ENCODE measurements at regions not wholly inside any gene's neighbourhood (a gene's known extent, or its start where the extent isn't known, plus 50 kb on each side); places are given as distances from the start of the nearest gene placed in this dataset.

DNA sequence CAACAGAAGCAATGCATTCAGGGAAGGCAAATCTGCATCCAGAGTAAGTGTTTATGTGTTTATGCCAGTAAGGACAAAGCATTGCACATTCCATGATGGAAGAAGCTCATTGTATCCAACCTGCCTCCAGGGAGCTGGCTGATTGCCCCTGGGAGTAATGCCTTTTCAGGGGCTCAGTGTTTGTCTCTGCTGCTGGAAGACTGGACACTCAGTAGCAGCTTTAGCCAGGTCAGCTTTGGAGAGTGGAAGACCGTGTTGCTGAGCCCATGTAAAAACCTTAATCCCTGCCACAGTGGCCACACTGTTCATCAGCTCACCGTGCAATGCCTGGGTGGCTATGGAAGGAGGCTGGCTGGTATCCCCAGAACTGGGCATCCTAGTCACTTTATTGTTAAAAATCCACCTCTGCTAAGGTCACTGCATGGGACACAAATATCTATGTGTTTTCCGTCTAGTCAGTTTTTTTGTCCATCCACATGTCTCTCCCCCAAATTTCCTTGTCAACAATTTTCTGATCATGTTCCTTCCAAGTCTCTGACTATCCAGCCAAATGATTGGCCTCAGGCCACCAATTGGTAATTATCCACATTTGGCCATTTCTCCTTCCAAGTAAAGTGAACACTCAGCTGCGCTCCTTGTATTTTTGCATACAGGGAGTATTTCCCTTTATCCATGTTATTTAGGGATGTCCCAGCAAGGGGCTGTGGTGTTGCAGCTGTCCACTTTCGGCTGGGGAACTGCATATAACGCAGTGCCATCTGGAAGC is 2044.5 kb upstream of the AGA start:
- no peaks in the 10 kb centered on the region for H3K4me1 ChIP-seq (ENCODE audit: control insufficient read depth, insufficient read depth, low read length)
- no peak overlapping the region for H3K4me2 ChIP-seq (ENCODE audit: low read length)
- H3K36me3 ChIP-seq (ENCODE audit: insufficient read depth, low read length), result no peaks in the 10 kb centered on the region
- H3K9ac ChIP-seq (ENCODE audit: low read depth, low read length), result no peak overlapping the region
- no peak overlapping the region for H3K4me3 ChIP-seq (ENCODE audit: low read length)
- no peaks in the 10 kb centered on the region for H3K27me3 ChIP-seq (ENCODE audit: control insufficient read depth, insufficient read depth, low read length)
- peaks cover 8% of the 10 kb centered on the region for H3K9me3 ChIP-seq (replicated peaks; ENCODE audit: low read length)

DNA sequence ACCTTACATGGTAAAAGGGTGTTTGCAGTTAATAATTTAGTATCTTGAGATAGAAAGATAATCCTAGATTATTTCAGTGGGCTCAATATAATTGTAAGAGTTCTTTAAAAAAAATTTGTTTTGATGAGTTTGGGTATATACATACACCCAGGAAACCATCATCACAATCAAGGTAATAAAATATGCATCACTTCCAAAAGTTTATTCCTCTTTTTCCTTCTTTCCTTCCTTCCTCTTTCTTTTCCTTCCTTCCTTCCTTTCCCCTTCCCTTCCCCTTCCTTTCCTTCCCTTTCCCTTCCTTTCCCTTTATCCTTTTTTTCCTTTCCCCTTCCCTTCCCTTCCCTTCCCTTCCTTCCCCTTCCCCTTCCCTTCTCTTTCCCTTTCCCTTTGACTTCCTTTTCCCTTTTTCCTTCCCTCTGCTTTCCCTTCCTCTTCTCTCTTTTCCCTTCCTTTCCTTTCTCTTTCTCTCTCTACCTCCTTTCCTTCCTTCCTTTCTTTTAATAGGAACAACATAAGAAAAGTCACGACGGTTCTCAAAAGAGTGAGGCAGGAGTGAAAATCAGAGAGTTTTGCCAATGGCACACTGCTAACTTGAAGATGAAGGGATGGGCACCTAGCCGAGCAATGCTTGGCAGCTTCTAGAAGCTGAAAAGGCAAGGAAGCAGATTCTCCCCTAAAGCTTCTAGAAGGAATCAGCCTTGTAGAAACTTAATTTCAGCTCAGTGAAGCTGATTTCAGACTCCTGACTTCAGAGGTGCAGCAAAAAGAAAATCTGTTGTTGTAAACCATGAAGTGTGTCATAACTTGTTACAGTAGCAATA is 2050.2 kb upstream of the AGA start:
- H3K4me2 ChIP-seq (ENCODE audit: low read length), result no peak overlapping the region
- H3K4me3 ChIP-seq (ENCODE audit: low read length), result no peak overlapping the region
- H3K36me3 ChIP-seq (ENCODE audit: insufficient read depth, low read length), result no peaks in the 10 kb centered on the region
- no peaks in the 10 kb centered on the region for H3K9me3 ChIP-seq (replicated peaks; ENCODE audit: low read length)
- no peaks in the 10 kb centered on the region for H3K27me3 ChIP-seq (ENCODE audit: control insufficient read depth, insufficient read depth, low read length)
- no peak overlapping the region for H3K9ac ChIP-seq (ENCODE audit: low read depth, low read length)
- no peaks in the 10 kb centered on the region for H3K4me1 ChIP-seq (ENCODE audit: control insufficient read depth, insufficient read depth, low read length)

DNA sequence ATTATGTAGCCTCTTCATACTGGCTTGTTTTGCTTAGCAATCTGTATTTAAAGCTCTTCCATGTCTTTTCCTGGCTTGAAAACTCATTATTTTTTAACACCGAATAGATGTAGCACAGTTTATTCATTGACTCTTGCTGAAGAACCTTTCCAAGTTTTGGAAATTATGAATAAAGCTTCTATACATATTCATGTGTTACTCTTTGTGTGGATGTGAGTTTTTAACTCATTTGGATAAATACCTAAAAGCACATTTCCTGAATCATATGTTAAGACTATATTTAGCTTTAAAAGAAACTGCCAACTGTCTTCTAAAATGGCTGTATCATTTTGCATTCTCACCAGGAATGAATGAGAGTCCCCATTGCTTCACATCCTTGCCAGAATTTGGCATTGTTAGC is 2061.7 kb upstream of the AGA start:
- H3K4me1 ChIP-seq (ENCODE audit: control insufficient read depth, insufficient read depth, low read length), result no peaks in the 10 kb centered on the region
- H3K4me2 ChIP-seq (ENCODE audit: low read length), result no peak overlapping the region
- H3K36me3 ChIP-seq (ENCODE audit: insufficient read depth, low read length), result no peaks in the 10 kb centered on the region
- peaks cover 9% of the 10 kb centered on the region for H3K9me3 ChIP-seq (replicated peaks; ENCODE audit: low read length)
- H3K27me3 ChIP-seq (ENCODE audit: control insufficient read depth, insufficient read depth, low read length), result no peaks in the 10 kb centered on the region
- no peak overlapping the region for H3K4me3 ChIP-seq (ENCODE audit: low read length)
- no peak overlapping the region for H3K9ac ChIP-seq (ENCODE audit: low read depth, low read length)

DNA sequence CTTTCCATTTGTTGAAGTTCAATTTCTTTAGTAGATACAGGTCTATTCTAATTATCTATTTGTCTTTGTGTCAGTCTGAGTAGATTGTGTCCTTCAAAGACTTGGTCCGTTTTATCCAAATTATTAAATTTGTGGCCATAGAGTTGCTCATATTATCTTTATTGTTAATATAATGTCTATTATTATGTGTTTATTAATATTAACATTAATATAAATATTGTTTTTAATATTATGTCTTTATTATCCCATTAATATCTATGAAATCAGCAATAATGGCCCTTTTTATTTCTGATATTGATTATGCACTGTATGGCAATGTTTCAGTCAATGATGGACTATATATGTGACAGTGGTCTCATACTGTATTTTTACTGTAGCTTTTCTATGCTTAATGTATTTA is 2067.3 kb upstream of the AGA start:
- H3K4me2 ChIP-seq (ENCODE audit: low read length), result no peak overlapping the region
- H3K27me3 ChIP-seq (ENCODE audit: control insufficient read depth, insufficient read depth, low read length), result no peaks in the 10 kb centered on the region
- H3K9ac ChIP-seq (ENCODE audit: low read depth, low read length), result no peak overlapping the region
- H3K36me3 ChIP-seq (ENCODE audit: insufficient read depth, low read length), result no peaks in the 10 kb centered on the region
- no peak overlapping the region for H3K4me3 ChIP-seq (ENCODE audit: low read length)
- peaks cover 9% of the 10 kb centered on the region for H3K9me3 ChIP-seq (replicated peaks; ENCODE audit: low read length)
- no peaks in the 10 kb centered on the region for H3K4me1 ChIP-seq (ENCODE audit: control insufficient read depth, insufficient read depth, low read length)

DNA sequence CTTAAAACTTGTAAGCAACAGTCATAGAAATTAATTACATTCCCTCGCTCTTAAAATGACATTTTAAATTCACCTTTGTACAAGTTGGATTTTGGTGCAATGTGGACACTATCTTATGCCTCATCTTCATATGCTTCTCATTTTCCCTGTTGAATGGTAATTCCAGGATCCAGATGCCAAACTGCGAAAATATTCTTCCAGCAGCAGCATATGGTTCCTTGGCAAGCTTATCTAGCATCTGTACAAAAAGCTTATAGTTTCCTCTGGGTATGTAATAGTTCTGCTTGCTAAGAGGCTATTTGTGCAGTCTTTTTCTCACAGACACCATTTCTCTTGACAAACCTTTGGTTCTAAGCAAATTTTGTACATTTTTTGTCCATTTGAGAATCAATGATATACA is 2079.7 kb upstream of the AGA start:
- peaks cover 2% of the 10 kb centered on the region for H3K9me3 ChIP-seq (replicated peaks; ENCODE audit: low read length)

DNA sequence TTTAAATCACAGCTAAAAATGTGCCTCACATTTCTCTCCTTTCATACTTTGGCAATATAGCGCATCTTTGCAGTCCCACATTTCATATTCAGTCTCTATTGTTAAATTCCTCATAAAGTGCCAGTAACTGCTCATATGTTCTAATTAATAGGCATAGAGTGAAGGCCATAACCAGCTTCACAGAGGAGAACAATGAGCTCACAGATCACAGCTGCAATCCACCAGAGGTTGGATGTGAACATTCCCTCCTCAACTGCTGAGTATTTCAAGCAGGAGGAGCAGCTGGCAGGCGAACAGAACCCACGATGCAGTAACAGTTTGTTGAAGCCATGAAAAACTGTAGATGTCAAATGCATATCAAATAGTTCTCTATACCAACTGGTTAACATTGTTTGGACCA is 2088.7 kb upstream of the AGA start:
- Histone ChIP-seq H3K4me3 (ENCODE audit: low read length) (no peak overlapping the region), H3K4me2 (ENCODE audit: low read length) (no peak overlapping the region), H3K9me3 (replicated peaks; ENCODE audit: low read length) (peaks cover 8% of the 10 kb centered on the region)

More for the DNA sequence above, 2079.7 kb upstream of the AGA start:
- Histone ChIP-seq H3K4me1 (ENCODE audit: control insufficient read depth, insufficient read depth, low read length) (no peaks in the 10 kb centered on the region), H3K36me3 (ENCODE audit: insufficient read depth, low read length) (no peaks in the 10 kb centered on the region), H3K4me2 (ENCODE audit: low read length) (no peak overlapping the region), H3K27me3 (ENCODE audit: control insufficient read depth, insufficient read depth, low read length) (no peaks in the 10 kb centered on the region), H3K9ac (ENCODE audit: low read depth, low read length) (no peak overlapping the region), H3K4me3 (ENCODE audit: low read length) (no peak overlapping the region)

DNA sequence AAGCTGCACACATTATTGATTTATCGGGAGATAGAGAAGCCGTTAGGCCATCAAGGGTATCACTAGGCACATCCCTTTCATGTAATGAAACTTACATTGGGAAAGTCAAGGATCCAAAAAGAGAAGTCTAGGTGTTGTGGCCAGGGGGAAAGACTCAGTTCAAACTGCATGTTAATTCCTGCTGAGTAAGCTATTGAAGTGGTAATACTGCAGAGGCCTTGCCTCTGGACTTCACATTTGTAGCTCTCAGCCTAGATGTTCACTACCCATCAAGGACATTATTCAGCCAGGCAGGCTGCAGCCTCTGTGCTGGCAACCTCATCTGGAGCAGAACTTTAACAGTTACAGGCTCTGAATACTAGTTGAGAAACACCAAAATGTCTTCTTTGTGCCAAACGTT is 2094.5 kb upstream of the AGA start:
- H3K4me2 ChIP-seq (ENCODE audit: low read length), result no peak overlapping the region
- no peak overlapping the region for H3K9ac ChIP-seq (ENCODE audit: low read depth, low read length)
- H3K9me3 ChIP-seq (replicated peaks; ENCODE audit: low read length), result peaks cover 5% of the 10 kb centered on the region
- no peaks in the 10 kb centered on the region for H3K36me3 ChIP-seq (ENCODE audit: insufficient read depth, low read length)
- H3K4me1 ChIP-seq (ENCODE audit: control insufficient read depth, insufficient read depth, low read length), result no peaks in the 10 kb centered on the region
- H3K4me3 ChIP-seq (ENCODE audit: low read length), result no peak overlapping the region
- no peaks in the 10 kb centered on the region for H3K27me3 ChIP-seq (ENCODE audit: control insufficient read depth, insufficient read depth, low read length)

More for the DNA sequence above, 2088.7 kb upstream of the AGA start:
- Histone ChIP-seq H3K9ac (ENCODE audit: low read depth, low read length) (no peak overlapping the region), H3K27me3 (ENCODE audit: control insufficient read depth, insufficient read depth, low read length) (no peaks in the 10 kb centered on the region), H3K4me1 (ENCODE audit: control insufficient read depth, insufficient read depth, low read length) (no peaks in the 10 kb centered on the region), H3K36me3 (ENCODE audit: insufficient read depth, low read length) (no peaks in the 10 kb centered on the region)

DNA sequence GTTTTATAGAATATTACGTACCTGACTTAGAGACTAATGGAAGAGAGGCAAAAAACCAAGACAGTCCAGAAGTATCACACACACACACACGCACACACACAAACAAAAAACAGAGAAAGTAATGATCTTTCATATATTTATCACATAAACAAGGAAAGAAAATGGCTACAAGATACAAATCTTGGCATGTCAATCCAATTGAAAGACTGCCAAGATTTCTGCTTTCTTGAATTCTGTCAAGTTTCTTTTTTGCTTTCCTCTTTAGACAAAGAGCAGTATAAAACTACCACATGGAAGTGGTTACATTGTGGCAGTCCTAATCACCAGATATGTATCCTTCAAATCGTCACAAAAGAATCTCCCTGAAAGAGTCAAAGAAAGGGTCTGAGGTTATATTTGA is 2097.4 kb upstream of the AGA start:
- H3K4me2 ChIP-seq (ENCODE audit: low read length), result no peak overlapping the region
- no peaks in the 10 kb centered on the region for H3K36me3 ChIP-seq (ENCODE audit: insufficient read depth, low read length)
- no peaks in the 10 kb centered on the region for H3K27me3 ChIP-seq (ENCODE audit: control insufficient read depth, insufficient read depth, low read length)
- H3K4me3 ChIP-seq (ENCODE audit: low read length), result no peak overlapping the region
- no peak overlapping the region for H3K9ac ChIP-seq (ENCODE audit: low read depth, low read length)
- H3K4me1 ChIP-seq (ENCODE audit: control insufficient read depth, insufficient read depth, low read length), result no peaks in the 10 kb centered on the region
- peaks cover 10% of the 10 kb centered on the region for H3K9me3 ChIP-seq (replicated peaks; ENCODE audit: low read length)

DNA sequence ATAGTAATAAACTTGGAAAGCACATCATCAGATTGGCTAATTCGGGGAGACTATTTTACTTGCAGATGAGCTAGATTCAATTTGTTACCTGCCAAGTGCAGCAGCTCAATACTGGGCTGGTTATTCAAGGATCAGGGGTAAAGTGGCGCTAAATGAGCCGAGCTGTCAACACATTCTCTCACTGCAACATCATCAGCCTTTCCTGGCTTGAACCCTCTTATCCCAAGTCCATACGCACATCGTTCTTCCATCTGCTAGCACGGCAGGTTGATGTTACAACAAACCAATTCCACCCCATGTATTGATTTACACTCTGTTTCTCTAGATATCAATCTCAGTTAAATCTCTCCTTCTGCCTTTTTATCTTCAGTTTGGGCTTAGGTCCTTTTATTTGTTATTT is 2101.5 kb upstream of the AGA start:
- Histone ChIP-seq H3K9me3 (replicated peaks; ENCODE audit: low read length) (peaks cover 5% of the 10 kb centered on the region), H3K4me3 (ENCODE audit: low read length) (no peak overlapping the region), H3K36me3 (ENCODE audit: insufficient read depth, low read length) (no peaks in the 10 kb centered on the region), H3K4me1 (ENCODE audit: control insufficient read depth, insufficient read depth, low read length) (no peaks in the 10 kb centered on the region), H3K9ac (ENCODE audit: low read depth, low read length) (no peak overlapping the region), H3K27me3 (ENCODE audit: control insufficient read depth, insufficient read depth, low read length) (no peaks in the 10 kb centered on the region), H3K4me2 (ENCODE audit: low read length) (no peak overlapping the region)

DNA sequence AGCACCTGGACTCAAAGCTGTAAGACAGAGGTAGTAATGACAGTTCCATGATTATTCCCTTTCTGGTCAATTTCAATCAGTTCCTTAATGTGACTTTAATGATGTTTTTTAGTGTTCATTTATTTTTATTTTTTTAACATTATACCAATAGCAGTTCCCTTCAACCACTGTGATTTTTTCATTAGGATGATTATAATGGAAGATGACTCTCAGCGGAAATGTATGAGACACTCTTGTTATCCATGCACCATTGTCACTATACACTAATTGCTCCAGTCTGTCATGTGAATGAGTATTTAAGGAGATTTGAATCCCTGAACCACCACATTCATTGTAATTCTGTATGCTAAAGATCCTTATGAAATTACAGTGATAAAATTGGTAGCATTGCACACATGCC is 2102.3 kb upstream of the AGA start:
- peaks cover 5% of the 10 kb centered on the region for H3K9me3 ChIP-seq (replicated peaks; ENCODE audit: low read length)
- no peak overlapping the region for H3K4me2 ChIP-seq (ENCODE audit: low read length)
- H3K9ac ChIP-seq (ENCODE audit: low read depth, low read length), result no peak overlapping the region
- H3K4me3 ChIP-seq (ENCODE audit: low read length), result no peak overlapping the region
- no peaks in the 10 kb centered on the region for H3K4me1 ChIP-seq (ENCODE audit: control insufficient read depth, insufficient read depth, low read length)
- H3K36me3 ChIP-seq (ENCODE audit: insufficient read depth, low read length), result no peaks in the 10 kb centered on the region
- no peaks in the 10 kb centered on the region for H3K27me3 ChIP-seq (ENCODE audit: control insufficient read depth, insufficient read depth, low read length)

DNA sequence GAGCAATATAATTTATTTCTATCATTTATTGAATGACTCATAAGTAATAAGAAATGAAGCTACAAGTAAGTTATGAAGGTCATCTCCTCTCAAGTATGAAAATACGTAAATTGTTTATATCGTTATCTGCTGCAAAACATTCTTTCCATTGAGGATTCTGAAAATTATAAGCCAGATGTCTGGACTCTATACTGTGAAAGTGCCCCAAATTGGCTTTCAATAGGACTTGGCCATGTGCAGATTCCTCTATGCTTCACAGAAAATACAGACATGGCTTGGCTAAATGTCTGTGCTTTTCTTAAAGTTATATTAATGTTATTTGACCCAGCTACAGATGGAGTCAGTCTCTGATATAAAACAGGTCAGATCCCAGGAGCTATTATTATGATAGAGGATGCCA is 2109.9 kb upstream of the AGA start:
- Histone ChIP-seq H3K4me1 (ENCODE audit: control insufficient read depth, insufficient read depth, low read length) (no peaks in the 10 kb centered on the region), H3K36me3 (ENCODE audit: insufficient read depth, low read length) (no peaks in the 10 kb centered on the region), H3K4me2 (ENCODE audit: low read length) (no peak overlapping the region), H3K9me3 (replicated peaks; ENCODE audit: low read length) (no peaks in the 10 kb centered on the region), H3K9ac (ENCODE audit: low read depth, low read length) (no peak overlapping the region), H3K27me3 (ENCODE audit: control insufficient read depth, insufficient read depth, low read length) (no peaks in the 10 kb centered on the region), H3K4me3 (ENCODE audit: low read length) (no peak overlapping the region)

DNA sequence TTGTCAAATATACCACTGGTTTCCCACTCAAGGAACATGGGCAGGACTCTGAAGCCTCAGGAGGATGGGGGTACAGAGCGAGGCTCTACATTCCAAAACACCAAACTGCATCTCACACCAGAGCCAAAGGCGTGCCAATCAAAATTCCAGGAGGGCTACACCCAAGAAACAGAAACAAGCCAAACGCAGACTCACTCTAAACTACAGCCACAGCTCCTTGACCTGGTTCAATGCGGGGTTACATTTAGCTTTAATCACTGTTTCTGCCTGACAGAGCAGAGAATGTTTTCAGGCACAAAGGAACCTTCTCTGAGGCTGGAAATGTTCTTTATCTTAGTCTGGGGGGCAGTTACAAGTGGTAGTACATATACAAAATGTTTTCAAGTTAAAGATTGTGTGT is 2121.5 kb upstream of the AGA start:
- Histone ChIP-seq H3K27me3 (ENCODE audit: control insufficient read depth, insufficient read depth, low read length) (no peaks in the 10 kb centered on the region), H3K9me3 (replicated peaks; ENCODE audit: low read length) (no peaks in the 10 kb centered on the region), H3K36me3 (ENCODE audit: insufficient read depth, low read length) (no peaks in the 10 kb centered on the region), H3K9ac (ENCODE audit: low read depth, low read length) (no peak overlapping the region), H3K4me1 (ENCODE audit: control insufficient read depth, insufficient read depth, low read length) (no peaks in the 10 kb centered on the region), H3K4me2 (ENCODE audit: low read length) (no peak overlapping the region), H3K4me3 (ENCODE audit: low read length) (no peak overlapping the region)
